ENCODE measurements at regions not wholly inside any gene's neighbourhood (a gene's known extent, or its start where the extent isn't known, plus 50 kb on each side); places are given as distances from the start of the nearest gene placed in this dataset.

GRCh38 chr12:28780960-28781359 lies 368.1 kb upstream of the FAR2 start:
- Histone ChIP-seq H3K36me3 (ENCODE audit: insufficient read depth, low read length) (no peaks in the 10 kb centered on the region), H3F3A (ENCODE audit: insufficient read depth, low read length, poor library complexity, severe bottlenecking) (no peaks in the 10 kb centered on the region), H4K20me1 (ENCODE audit: insufficient read depth) (no peaks in the 10 kb centered on the region), H3K27ac (ENCODE audit: low read length) (no peak overlapping the region), H3K9me2 (ENCODE audit: insufficient read depth, low read length) (no peaks in the 10 kb centered on the region), H2AFZ (ENCODE audit: low read depth, low read length) (no peak overlapping the region), H3K4me3 (ENCODE audit: low read length) (no peak overlapping the region), H3K79me2 (replicated peaks; ENCODE audit: insufficient read depth, low read length) (no peaks in the 10 kb centered on the region), H3K9me3 (ENCODE audit: low read length) (no peaks in the 10 kb centered on the region), H3K9ac (ENCODE audit: low read length) (no peak overlapping the region), H3K27me3 (ENCODE audit: insufficient read depth, low read depth, low read length) (no peaks in the 10 kb centered on the region), H3K4me2 (ENCODE audit: low read length) (no peak overlapping the region)
- TF ChIP-seq TAF1 (IDR thresholded peaks at IDR 0.05; ENCODE audit: low read depth): no peak
- TF ChIP-seq RAD21 (conservative IDR thresholded peaks at IDR 0.05): no peak

GRCh38 chr12:28781671-28782652 lies 367.1 kb upstream of the FAR2 start:
- no peaks in the 10 kb centered on the region for H3K27me3 ChIP-seq (ENCODE audit: insufficient read depth, low read depth, low read length)
- no peaks in the 10 kb centered on the region for H3K9me3 ChIP-seq (ENCODE audit: low read length)
- no peaks in the 10 kb centered on the region for H3K9me2 ChIP-seq (ENCODE audit: insufficient read depth, low read length)
- H4K20me1 ChIP-seq (ENCODE audit: insufficient read depth): no peaks in the 10 kb centered on the region
- H3K79me2 ChIP-seq (replicated peaks; ENCODE audit: insufficient read depth, low read length): no peaks in the 10 kb centered on the region
- H3K36me3 ChIP-seq (ENCODE audit: insufficient read depth, low read length): no peaks in the 10 kb centered on the region
- no peaks in the 10 kb centered on the region for H3F3A ChIP-seq (ENCODE audit: insufficient read depth, low read length, poor library complexity, severe bottlenecking)
- H2AFZ ChIP-seq (ENCODE audit: low read depth, low read length): no peak overlapping the region
- no peak overlapping the region for H3K4me3 ChIP-seq (ENCODE audit: low read length)
- no peak overlapping the region for H3K27ac ChIP-seq (ENCODE audit: low read length)
- H3K9ac ChIP-seq (ENCODE audit: low read length): no peak overlapping the region
- TF ChIP-seq REST (IDR thresholded peaks at IDR 0.05; ENCODE audit: borderline replicate concordance) (no peak), TAF1 (IDR thresholded peaks at IDR 0.05; ENCODE audit: low read depth) (no peak), EZH2 (IDR thresholded peaks at IDR 0.05; ENCODE audit: borderline replicate concordance, insufficient read depth, low read length, poor library complexity, severe bottlenecking) (no peak), CTCF (IDR thresholded peaks at IDR 0.05; ENCODE audit: poor library complexity, severe bottlenecking) (no peak), MXI1 (conservative IDR thresholded peaks at IDR 0.05; ENCODE audit: poor library complexity, severe bottlenecking) (no peak), SMC3 (conservative IDR thresholded peaks at IDR 0.05; ENCODE audit: poor library complexity) (no peak), RAD21 (conservative IDR thresholded peaks at IDR 0.05) (no peak), EP300 (conservative IDR thresholded peaks at IDR 0.05; ENCODE audit: poor library complexity, severe bottlenecking) (no peak), POLR2AphosphoS5 (IDR thresholded peaks at IDR 0.05) (no peak)
- H3K4me2 ChIP-seq (ENCODE audit: low read length): no peak overlapping the region
